IMR-90 (cell line): ENCODE measurements at regions not wholly inside any gene's neighbourhood (a gene's known extent, or its start where the extent isn't known, plus 50 kb on each side); places are given as distances from the start of the nearest gene placed in this dataset.

Experiments used
- ATAC-seq: fragments of 200-7000 bp; cut with Tn5 transposase; 2 replicates; pipeline ENCODE4 v1.9.1; 2020; ENCODE audit warnings: low read depth, mild to moderate bottlenecking, moderate library complexity
- BruUV-seq: library from RNA; stranded (reverse); fragments of 400-500 nt; replicated peaks from 2 replicates; lab custom pipeline; 2021; lab: Mats Ljungman, UMichigan
- CTCF ChIA-PET: fragments of 300-600 bp; formaldehyde crosslinking; extraction: SDS; loops from one replicate; lab custom pipeline; 2021; ENCODE audit warnings: antibody characterized with exemption; lab: Yijun Ruan, JAX
- POLR2A ChIA-PET: fragments of 300-600 bp; sonication (Branson Sonifier 250); formaldehyde crosslinking; loops from one replicate; lab custom pipeline; 2022; ENCODE audit warnings: antibody characterized with exemption; ENCODE audit not compliant: unreplicated experiment; lab: Charles Lee
- DNase-seq: peaks from one replicate; pipeline ENCODE4 v3.0.0; 2013
- H2AFZ ChIP-seq: replicated peaks from 2 replicates; pipeline ENCODE3; 2013; ENCODE audit warnings: low read length, mild to moderate bottlenecking; ENCODE audit not compliant: poor library complexity
- H2AK5ac ChIP-seq: 2 replicates; pipeline ENCODE4 v1.6.1; 2013; ENCODE audit warnings: low read depth, low read length, inconsistent platforms
- H2AK9ac ChIP-seq: replicated peaks from 2 replicates; pipeline ENCODE3; 2013; ENCODE audit warnings: mild to moderate bottlenecking, low read depth, low read length, moderate library complexity; ENCODE audit not compliant: poor library complexity
- H2BK120ac ChIP-seq: 2 replicates; pipeline ENCODE4 v1.6.1; 2013; ENCODE audit warnings: low read depth, low read length, inconsistent platforms
- H2BK15ac ChIP-seq: 3 replicates; pipeline ENCODE4 v1.6.1; 2013; ENCODE audit warnings: low read depth, low read length, inconsistent platforms
- H2BK20ac ChIP-seq: 2 replicates; pipeline ENCODE4 v1.6.1; 2013; ENCODE audit warnings: low read depth, mild to moderate bottlenecking, inconsistent platforms, low read length, moderate library complexity
- H2BK5ac ChIP-seq: 2 replicates; pipeline ENCODE4 v1.6.1; 2013; ENCODE audit warnings: mild to moderate bottlenecking, low read depth, low read length, inconsistent platforms; ENCODE audit not compliant: poor library complexity, severe bottlenecking
- H3K14ac ChIP-seq: replicated peaks from 2 replicates; pipeline ENCODE4 v1.6.1; 2013; ENCODE audit warnings: low read depth, low read length, inconsistent platforms
- H3K18ac ChIP-seq: 2 replicates; pipeline ENCODE4 v1.6.1; 2013; ENCODE audit warnings: low read depth, low read length, control low read depth
- H3K23ac ChIP-seq: 2 replicates; pipeline ENCODE4 v1.6.1; 2013; ENCODE audit warnings: low read depth, low read length, inconsistent platforms
- H3K27ac ChIP-seq: 2 replicates; pipeline ENCODE4 v1.5.1; 2013; ENCODE audit warnings: mild to moderate bottlenecking, control low read depth, low read length; ENCODE audit not compliant: insufficient read depth
- H3K27me3 ChIP-seq: 2 replicates; pipeline ENCODE4 v1.6.1; 2013; ENCODE audit warnings: low read length; ENCODE audit not compliant: control insufficient read depth, insufficient read depth
- H3K36me3 ChIP-seq: 2 replicates; pipeline ENCODE4 v1.6.1; 2013; ENCODE audit warnings: low read length, mixed read lengths; ENCODE audit not compliant: control insufficient read depth, insufficient read depth
- H3K4ac ChIP-seq: 2 replicates; pipeline ENCODE4 v1.6.1; 2013; ENCODE audit warnings: low read depth, low read length, inconsistent platforms
- H3K4me1 ChIP-seq: 2 replicates; pipeline ENCODE4 v1.6.1; 2013; ENCODE audit warnings: low read length, mixed read lengths; ENCODE audit not compliant: control insufficient read depth, insufficient read depth
- H3K4me2 ChIP-seq: 2 replicates; pipeline ENCODE4 v1.6.1; 2013; ENCODE audit warnings: low read depth, mild to moderate bottlenecking, control low read depth, low read length, moderate library complexity
- H3K4me3 ChIP-seq: 2 replicates; pipeline ENCODE4 v1.5.1; 2013; ENCODE audit warnings: low read depth, mild to moderate bottlenecking, control low read depth, low read length, moderate library complexity; ENCODE audit not compliant: insufficient read depth
- H3K56ac ChIP-seq: 2 replicates; pipeline ENCODE4 v1.6.1; 2013; ENCODE audit warnings: low read length, inconsistent platforms; ENCODE audit not compliant: insufficient read depth; ENCODE audit errors: extremely low read depth
- H3K79me1 ChIP-seq, 2 experiments: 2 replicates each; pipeline ENCODE4 v1.6.1; 2013; ENCODE audit warnings: low read length in 2 of 2, inconsistent platforms in 1 of 2, low read depth in 1 of 2
- H3K9ac ChIP-seq: 2 replicates; pipeline ENCODE4 v1.6.1; 2013; ENCODE audit warnings: low read depth, low read length, control low read depth
- H3K9me1 ChIP-seq: 2 replicates; pipeline ENCODE4 v1.6.1; 2013; ENCODE audit warnings: low read length, inconsistent platforms; ENCODE audit not compliant: insufficient read depth
- H3K9me3 ChIP-seq: 2 replicates; pipeline ENCODE4 v1.6.1; 2013; ENCODE audit warnings: low read length; ENCODE audit not compliant: control insufficient read depth, insufficient read depth
- H4K20me1 ChIP-seq: 2 replicates; pipeline ENCODE4 v1.6.1; 2013; ENCODE audit warnings: low read length, inconsistent platforms; ENCODE audit not compliant: insufficient read depth
- H4K5ac ChIP-seq: 2 replicates; pipeline ENCODE4 v1.6.1; 2013; ENCODE audit warnings: mild to moderate bottlenecking, low read depth, low read length, control low read depth
- H4K8ac ChIP-seq, 2 experiments: 2 replicates each; pipeline ENCODE4 v1.6.1; 2013; ENCODE audit warnings: low read depth in 2 of 2, low read length in 2 of 2, control low read depth in 1 of 2, inconsistent platforms in 1 of 2
- H4K91ac ChIP-seq: 2 replicates; pipeline ENCODE4 v1.6.1; 2013; ENCODE audit warnings: low read depth, low read length, inconsistent platforms; ENCODE audit not compliant: insufficient read depth
- BHLHE40 ChIP-seq: fragments of 150-350 bp; IDR thresholded peaks from 2 replicates; pipeline ENCODE4 v1.6.1; 2016; ENCODE audit warnings: mild to moderate bottlenecking, low read depth, low read length
- CEBPB ChIP-seq: IDR thresholded peaks from 2 replicates; pipeline ENCODE4 v1.6.1; 2012; ENCODE audit warnings: low read depth, low read length, improper control_type of control experiment
- RAD21 ChIP-seq: IDR thresholded peaks from 2 replicates; pipeline ENCODE4 v1.6.1; 2012; ENCODE audit warnings: low read length, improper control_type of control experiment
- RCOR1 ChIP-seq: IDR thresholded peaks from 2 replicates; pipeline ENCODE4 v1.6.1; 2012; ENCODE audit warnings: mild to moderate bottlenecking, low read length, improper control_type of control experiment; ENCODE audit not compliant: insufficient replicate concordance
- RFX5 ChIP-seq: IDR thresholded peaks from 2 replicates; pipeline ENCODE4 v1.8.0; 2012; ENCODE audit warnings: low read depth, mild to moderate bottlenecking, low read length, moderate library complexity
- SMC3 ChIP-seq: fragments of 150-350 bp; IDR thresholded peaks from 2 replicates; pipeline ENCODE4 v1.6.1; 2016; ENCODE audit warnings: low read depth, mild to moderate bottlenecking, antibody characterized with exemption, low read length, moderate library complexity
- WGBS, 2 experiments: methylation state at CpG; one replicate each; pipeline versions ENCODE4 v1.1.5 to v1.1.7; 2013; ENCODE audit warnings: missing lambda C conversion rate in 2 of 2; ENCODE audit not compliant: insufficient read length in 1 of 2; ENCODE audit errors: extremely low coverage in 2 of 2; 5-methylcytosine and 5-hydroxymethylcytosine counted together
- dilution Hi-C: fragments of 300-500 bp; cut with HindIII; formaldehyde crosslinking; loops from one replicate; pipeline ENCODE4 v1.14.3; 2018; ENCODE audit warnings: low sequenced_read_pairs; ENCODE audit not compliant: unreplicated experiment
- in situ Hi-C: fragments of 300-500 bp; cut with MboI; formaldehyde crosslinking; loops from 3 replicates; pipeline ENCODE4 v1.14.3; 2019; ENCODE audit warnings: low sequenced_read_pairs, inconsistent platforms, mixed read lengths
- intact Hi-C: fragments of 100-400 bp; cut with micrococcal nuclease; formaldehyde crosslinking; loops from 2 replicates; pipeline ENCODE4 v1.10.0; 2022
- TF ChIP-seq, protein P1 (sequence below): conservative IDR thresholded peaks from 2 replicates; pipeline ENCODE4 v1.5.1; 2012; ENCODE audit warnings: mild to moderate bottlenecking, low read depth, low read length, improper control_type of control experiment

DNA sequence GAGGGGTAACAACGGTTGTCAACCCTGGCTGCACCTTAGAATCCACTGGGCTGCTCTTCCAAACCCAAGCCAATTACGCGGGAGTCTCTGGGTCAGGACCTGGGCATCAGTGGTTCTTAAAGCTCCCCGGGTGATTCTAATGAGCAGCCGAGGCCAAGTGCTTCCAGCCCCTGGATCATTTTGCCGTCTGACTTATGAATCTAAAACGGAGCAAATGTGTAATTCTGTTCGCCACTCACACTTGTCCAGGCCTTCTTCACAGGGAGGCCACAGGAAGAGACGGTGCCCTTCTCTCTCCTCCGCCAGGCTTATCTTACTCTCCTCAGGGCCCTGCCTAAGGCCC, 78.5 kb downstream of the MCFD2 start:
- H2BK15ac ChIP-seq: no peak overlapping the region; the same call in 2 of the 3 replicates
- H2BK120ac ChIP-seq: peak overlapping the region; percentile 90
- no peak overlapping the region for H3K56ac ChIP-seq
- no peak overlapping the region for H2AFZ ChIP-seq
- no peak for DNase-seq
- H3K79me1 ChIP-seq: 0 out of 4 replicates have a peak, but pooled peaks cover 0 to 11% of the 10 kb centered on the region in 2 experiments
- no peak overlapping the region for H4K5ac ChIP-seq
- no peak for ATAC-seq
- peak overlapping the region; percentile 39 for H4K91ac ChIP-seq
- no peak overlapping the region for H3K9ac ChIP-seq
- H3K23ac ChIP-seq: no peak overlapping the region
- no peak overlapping the region for H3K4me2 ChIP-seq
- H2AK9ac ChIP-seq: no peak overlapping the region
- peaks cover 9% of the 10 kb centered on the region for H3K4me1 ChIP-seq
- ChIA-PET POLR2A (no interaction called here), CTCF (no interaction called here)
- H3K9me3 ChIP-seq: no peaks in the 10 kb centered on the region
- no peaks in the 10 kb centered on the region for H4K20me1 ChIP-seq
- H3K27ac ChIP-seq: no peak overlapping the region
- intact Hi-C loops: no loop called here
- peaks cover 9% of the 10 kb centered on the region; the same call in 1 of the 2 replicates for H3K9me1 ChIP-seq
- H3K36me3 ChIP-seq: no peaks in the 10 kb centered on the region
- dilution Hi-C loops: no loop called here
- WGBS, 2 experiments: 94% methylated on average over 8 of the region's 10 CpGs; no CpG with 5 or more reads in 1 of the 2 experiments
- H4K8ac ChIP-seq: 0 out of 4 replicates have a peak overlapping the region, but pooled peaks of 1 of the 2 experiments have one; percentile 83
- H3K18ac ChIP-seq: no peak overlapping the region
- H3K27me3 ChIP-seq: no peaks in the 10 kb centered on the region
- H2AK5ac ChIP-seq: peak overlapping the region; percentile 56
- 0 out of 2 replicates have a peak overlapping the region, but pooled peaks have one; percentile 35 for H3K14ac ChIP-seq
- H3K4me3 ChIP-seq: no peak overlapping the region
- BruUV-seq: no TSS peak
- TF ChIP-seq RAD21 (no peak), BHLHE40 (no peak), RCOR1 (no peak), RFX5 (no peak), CEBPB (no peak), SMC3 (no peak)
- TF ChIP-seq, protein P1, sequence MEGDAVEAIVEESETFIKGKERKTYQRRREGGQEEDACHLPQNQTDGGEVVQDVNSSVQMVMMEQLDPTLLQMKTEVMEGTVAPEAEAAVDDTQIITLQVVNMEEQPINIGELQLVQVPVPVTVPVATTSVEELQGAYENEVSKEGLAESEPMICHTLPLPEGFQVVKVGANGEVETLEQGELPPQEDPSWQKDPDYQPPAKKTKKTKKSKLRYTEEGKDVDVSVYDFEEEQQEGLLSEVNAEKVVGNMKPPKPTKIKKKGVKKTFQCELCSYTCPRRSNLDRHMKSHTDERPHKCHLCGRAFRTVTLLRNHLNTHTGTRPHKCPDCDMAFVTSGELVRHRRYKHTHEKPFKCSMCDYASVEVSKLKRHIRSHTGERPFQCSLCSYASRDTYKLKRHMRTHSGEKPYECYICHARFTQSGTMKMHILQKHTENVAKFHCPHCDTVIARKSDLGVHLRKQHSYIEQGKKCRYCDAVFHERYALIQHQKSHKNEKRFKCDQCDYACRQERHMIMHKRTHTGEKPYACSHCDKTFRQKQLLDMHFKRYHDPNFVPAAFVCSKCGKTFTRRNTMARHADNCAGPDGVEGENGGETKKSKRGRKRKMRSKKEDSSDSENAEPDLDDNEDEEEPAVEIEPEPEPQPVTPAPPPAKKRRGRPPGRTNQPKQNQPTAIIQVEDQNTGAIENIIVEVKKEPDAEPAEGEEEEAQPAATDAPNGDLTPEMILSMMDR: no peak
- H3K4ac ChIP-seq: peak overlapping the region; percentile 94; the same call in 1 of the 2 replicates
- H2BK5ac ChIP-seq: no peak overlapping the region
- in situ Hi-C loops: no loop called here
- peak overlapping the region; percentile 81; the same call in 1 of the 2 replicates for H2BK20ac ChIP-seq
